ENCODE measurements at regions not wholly inside any gene's neighbourhood (a gene's known extent, or its start where the extent isn't known, plus 50 kb on each side); places are given as distances from the start of the nearest gene placed in this dataset.

- no peak overlapping the region for H3K4me3 ChIP-seq
- H3K4me1 ChIP-seq (replicated peaks in 1 of 2), result peaks cover 6 to 9% of the 10 kb centered on the region in 2 donors
- no peak overlapping the region for H3K27ac ChIP-seq
- ATAC-seq (replicated peaks in 6 of 8), result peak in 5 of 8 experiments; percentile 53 to 67 (median 65)
- WGBS, 10 experiments, result 0 to 100% (median 87%) methylated on average over 1 of the region's 1 CpG; no CpG with 5 or more reads in 4 of the 10 experiments
- in situ Hi-C loops (cut with MboI; ENCODE audit: low pct_unique_long_range_greater_than_20kb in 2 of 9, low sequenced_read_pairs in 9 of 9, unreplicated experiment in 9 of 9), result no loop called here
These were observed 558.3 kb upstream of the KLHL29 start for GRCh38 chr2:22826703-22827102.

DNA sequence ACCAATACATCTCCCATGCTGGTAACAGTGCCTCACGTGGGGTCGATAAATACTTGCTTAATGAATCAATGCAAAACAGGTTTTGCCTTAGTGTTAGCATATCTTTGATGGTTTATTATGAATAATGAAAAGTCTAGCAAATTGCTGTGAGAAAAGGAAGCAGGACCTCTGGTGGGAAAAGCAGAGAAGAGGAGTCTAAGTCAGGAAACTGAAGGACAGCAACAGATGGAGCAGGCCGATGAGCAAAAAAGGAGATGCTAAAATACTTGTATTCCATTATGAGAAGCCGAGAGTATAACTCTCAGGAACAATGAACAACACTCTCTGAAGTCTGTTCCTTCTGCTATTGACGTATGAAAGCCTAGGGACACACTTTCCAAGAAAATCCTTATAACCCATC, 555.2 kb upstream of the KLHL29 start:
- WGBS, 10 experiments, result 0 to 100% (median 79%) methylated on average over 1 to 5 of the region's 5 CpGs; no CpG with 5 or more reads in 2 of the 10 experiments
- peak in 1 of 8 experiments; percentile 41 for ATAC-seq (replicated peaks in 6 of 8)
- peaks cover 8 to 9% of the 10 kb centered on the region in 2 donors for H3K4me1 ChIP-seq (replicated peaks in 1 of 2)
- no peak overlapping the region for H3K27ac ChIP-seq
- no peak overlapping the region for H3K4me3 ChIP-seq
- in situ Hi-C loops (cut with MboI; ENCODE audit: low pct_unique_long_range_greater_than_20kb in 2 of 9, low sequenced_read_pairs in 9 of 9, unreplicated experiment in 9 of 9), result no loop called here

GRCh38 chr2:22832196-22832595, 552.8 kb upstream of the KLHL29 start:
- Histone ChIP-seq H3K4me1 (replicated peaks in 1 of 2) (peaks cover 0 to 2% of the 10 kb centered on the region in 2 donors), H3K27ac (no peak overlapping the region), H3K4me3 (no peak overlapping the region)
- 19 to 100% (median 88%) methylated on average over 1 to 2 of the region's 2 CpGs; no CpG with 5 or more reads in 1 of the 10 experiments for WGBS, 10 experiments
- ATAC-seq (replicated peaks in 6 of 8), result no peak
- in situ Hi-C loops (cut with MboI; ENCODE audit: low pct_unique_long_range_greater_than_20kb in 2 of 9, low sequenced_read_pairs in 9 of 9, unreplicated experiment in 9 of 9), result no loop called here

GRCh38 chr2:22838461-22838860, 546.5 kb upstream of the KLHL29 start:
- Histone ChIP-seq H3K4me3 (no peak overlapping the region), H3K27ac (no peak overlapping the region), H3K4me1 (replicated peaks in 1 of 2) (peaks cover 0 to 8% of the 10 kb centered on the region in 2 donors)
- in situ Hi-C loops (cut with MboI; ENCODE audit: low pct_unique_long_range_greater_than_20kb in 2 of 9, low sequenced_read_pairs in 9 of 9, unreplicated experiment in 9 of 9), result no loop called here
- ATAC-seq (replicated peaks in 6 of 8), result no peak

GRCh38 chr2:22842205-22842869, 542.6 kb upstream of the KLHL29 start:
- H3K4me1 ChIP-seq (replicated peaks in 1 of 2), result peaks cover 0 to 8% of the 10 kb centered on the region in 2 donors
- no peak overlapping the region for H3K4me3 ChIP-seq
- WGBS, 10 experiments, result 2 to 90% (median 65%) methylated on average over 2 to 5 of the region's 5 CpGs
- H3K27ac ChIP-seq, result no peak overlapping the region
- ATAC-seq (replicated peaks in 6 of 8), result peak in 2 of 8 experiments; percentile 43 to 51
- in situ Hi-C loops (cut with MboI; ENCODE audit: low pct_unique_long_range_greater_than_20kb in 2 of 9, low sequenced_read_pairs in 9 of 9, unreplicated experiment in 9 of 9), result no loop called here

GRCh38 chr2:22843919-22844537, 541.0 kb upstream of the KLHL29 start:
- WGBS, 10 experiments, result 0 to 92% (median 88%) methylated on average over 1 of the region's 1 CpG; no CpG with 5 or more reads in 6 of the 10 experiments

DNA sequence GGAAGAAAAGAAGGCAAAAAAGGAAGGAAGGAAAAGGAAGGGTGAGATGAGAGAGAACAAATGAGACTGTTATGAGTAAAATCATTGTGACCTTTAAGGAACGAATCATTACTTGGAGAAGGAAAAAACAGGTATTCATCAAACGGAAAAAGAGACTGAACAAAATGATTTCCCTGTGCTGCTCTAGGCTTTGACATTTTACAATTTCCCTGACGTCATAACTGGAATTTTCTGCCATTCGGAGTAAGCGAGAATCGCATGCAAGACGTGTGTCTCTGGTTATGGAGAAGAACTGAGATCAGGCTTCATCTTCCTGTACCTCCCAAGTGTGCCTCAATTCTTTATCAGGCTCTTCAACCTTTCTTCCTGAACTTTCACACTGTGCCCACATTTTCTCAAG, 534.7 kb upstream of the KLHL29 start:
- in situ Hi-C loops (cut with MboI; ENCODE audit: low pct_unique_long_range_greater_than_20kb in 2 of 9, low sequenced_read_pairs in 9 of 9, unreplicated experiment in 9 of 9), result no loop called here
- H3K4me3 ChIP-seq, result no peak overlapping the region
- no peak for ATAC-seq (replicated peaks in 6 of 8)

More at GRCh38 chr2:22843919-22844537, 541.0 kb upstream of the KLHL29 start:
- Histone ChIP-seq H3K27ac (no peak overlapping the region), H3K4me3 (no peak overlapping the region), H3K4me1 (replicated peaks in 1 of 2) (peaks cover 0 to 8% of the 10 kb centered on the region in 2 donors)
- ATAC-seq (replicated peaks in 6 of 8), result no peak
- in situ Hi-C loops (cut with MboI; ENCODE audit: low pct_unique_long_range_greater_than_20kb in 2 of 9, low sequenced_read_pairs in 9 of 9, unreplicated experiment in 9 of 9), result no loop called here

GRCh38 chr2:22854588-22854987, 530.4 kb upstream of the KLHL29 start:
- H3K4me3 ChIP-seq, result no peak overlapping the region
- in situ Hi-C loops (cut with MboI; ENCODE audit: low pct_unique_long_range_greater_than_20kb in 2 of 9, low sequenced_read_pairs in 9 of 9, unreplicated experiment in 9 of 9), result no loop called here
- no peak for ATAC-seq (replicated peaks in 6 of 8)
- peaks cover 11 to 16% of the 10 kb centered on the region in 2 donors for H3K4me1 ChIP-seq (replicated peaks in 1 of 2)
- 0 to 100% (median 88%) methylated on average over 1 to 3 of the region's 3 CpGs; no CpG with 5 or more reads in 1 of the 10 experiments for WGBS, 10 experiments
- peak overlapping the region in 1 of 2 donors; percentile 4 for H3K27ac ChIP-seq

More for the DNA sequence above, 534.7 kb upstream of the KLHL29 start:
- peaks cover 5 to 7% of the 10 kb centered on the region in 2 donors for H3K4me1 ChIP-seq (replicated peaks in 1 of 2)
- WGBS, 10 experiments, result 0 to 96% (median 78%) methylated on average over 2 to 7 of the region's 7 CpGs
- H3K27ac ChIP-seq, result no peak overlapping the region

DNA sequence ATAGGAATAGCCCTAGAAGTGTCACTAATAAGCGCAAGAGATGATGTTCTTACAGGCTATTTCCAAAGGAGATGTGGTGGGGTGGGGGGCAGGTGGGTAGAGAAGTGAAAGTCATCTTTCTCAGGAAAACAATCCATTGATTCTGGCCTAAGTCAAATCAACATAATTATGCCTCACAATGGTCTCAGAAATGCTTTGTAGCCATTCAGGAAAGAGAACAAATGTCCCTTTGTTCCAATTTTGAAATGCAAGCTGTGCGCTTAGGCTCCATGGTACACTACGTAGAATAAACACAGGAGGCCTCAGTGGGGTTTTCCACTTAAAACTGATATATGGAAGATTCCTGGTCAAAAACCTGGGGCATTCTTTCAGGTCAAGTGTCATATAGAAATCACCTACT, 529.9 kb upstream of the KLHL29 start:
- in situ Hi-C loops (cut with MboI; ENCODE audit: low pct_unique_long_range_greater_than_20kb in 2 of 9, low sequenced_read_pairs in 9 of 9, unreplicated experiment in 9 of 9), result no loop called here
- Histone ChIP-seq H3K4me1 (replicated peaks in 1 of 2) (peaks cover 11 to 16% of the 10 kb centered on the region in 2 donors), H3K4me3 (no peak overlapping the region), H3K27ac (peak overlapping the region in 1 of 2 donors; percentile 15)
- ATAC-seq (replicated peaks in 6 of 8), result peak in 5 of 8 experiments; percentile 24 to 72 (median 61)
- WGBS, 10 experiments, result 20 to 100% (median 68%) methylated on average over 1 to 3 of the region's 3 CpGs; no CpG with 5 or more reads in 4 of the 10 experiments

GRCh38 chr2:22855761-22856184, 529.2 kb upstream of the KLHL29 start:
- in situ Hi-C loops (cut with MboI; ENCODE audit: low pct_unique_long_range_greater_than_20kb in 2 of 9, low sequenced_read_pairs in 9 of 9, unreplicated experiment in 9 of 9), result no loop called here
- WGBS, 10 experiments, result 27 to 100% (median 69%) methylated on average over 1 to 6 of the region's 9 CpGs; no CpG with 5 or more reads in 6 of the 10 experiments
- peak in 6 of 8 experiments; percentile 39 to 95 (median 65) for ATAC-seq (replicated peaks in 6 of 8)
- Histone ChIP-seq H3K4me3 (no peak overlapping the region), H3K27ac (peak overlapping the region in 1 of 2 donors; percentile 13), H3K4me1 (replicated peaks in 1 of 2) (peaks cover 11 to 16% of the 10 kb centered on the region in 2 donors)

DNA sequence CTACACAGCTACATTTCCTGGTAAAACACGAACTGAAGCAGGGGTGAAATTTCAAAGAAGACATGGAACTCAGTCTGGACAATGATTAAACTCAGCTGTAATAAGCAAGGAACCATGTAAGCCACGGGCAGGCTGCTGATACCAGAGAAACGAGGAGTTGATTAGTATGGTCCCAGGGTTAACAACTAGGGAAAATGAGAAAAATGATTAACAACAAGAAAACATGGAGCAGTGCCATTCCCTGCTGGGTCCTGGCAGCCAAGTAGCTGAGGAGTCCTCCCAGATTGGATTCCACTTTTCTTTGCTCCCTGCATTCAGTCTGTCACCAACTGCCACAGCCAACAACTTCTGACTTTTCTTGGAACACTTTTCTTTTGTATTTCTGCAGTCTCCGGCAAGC, 517.0 kb upstream of the KLHL29 start:
- WGBS, 10 experiments, result 0 to 88% (median 48%) methylated on average over 1 to 4 of the region's 4 CpGs
- Histone ChIP-seq H3K4me1 (replicated peaks in 1 of 2) (no peaks in the 10 kb centered on the region), H3K27ac (no peak overlapping the region), H3K4me3 (no peak overlapping the region)
- no peak for ATAC-seq (replicated peaks in 6 of 8)
- in situ Hi-C loops (cut with MboI; ENCODE audit: low pct_unique_long_range_greater_than_20kb in 2 of 9, low sequenced_read_pairs in 9 of 9, unreplicated experiment in 9 of 9), result no loop called here

DNA sequence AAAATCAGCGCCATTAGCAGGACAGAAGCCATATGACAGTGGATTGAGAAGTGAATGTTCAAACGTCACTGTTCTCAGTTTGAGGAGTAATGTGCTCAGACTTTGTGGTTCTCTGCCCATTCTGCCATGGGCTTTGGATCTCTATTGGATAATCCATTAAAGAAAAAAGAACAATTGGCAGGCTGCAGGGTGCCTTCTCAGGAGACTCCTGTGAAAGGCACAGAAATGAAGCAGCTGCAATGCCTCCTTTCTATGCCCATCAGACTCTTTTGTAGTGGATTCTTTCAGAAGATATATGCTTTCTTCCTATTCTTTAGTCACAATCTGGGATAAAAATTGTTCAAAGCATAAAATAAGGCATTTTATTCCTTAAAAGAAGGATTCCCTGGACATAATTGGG, 506.9 kb upstream of the KLHL29 start:
- WGBS, 10 experiments, result 25 to 60% (median 40%) methylated on average over 1 to 2 of the region's 2 CpGs; no CpG with 5 or more reads in 1 of the 10 experiments
- in situ Hi-C loops (cut with MboI; ENCODE audit: low pct_unique_long_range_greater_than_20kb in 2 of 9, low sequenced_read_pairs in 9 of 9, unreplicated experiment in 9 of 9), result no loop called here
- peaks cover 3 to 4% of the 10 kb centered on the region in 2 donors for H3K4me1 ChIP-seq (replicated peaks in 1 of 2)
- peak in 2 of 8 experiments; percentile 31 to 47 for ATAC-seq (replicated peaks in 6 of 8)
- H3K4me3 ChIP-seq, result no peak overlapping the region
- H3K27ac ChIP-seq, result no peak overlapping the region

GRCh38 chr2:22879009-22879863, 505.7 kb upstream of the KLHL29 start:
- Histone ChIP-seq H3K27ac (no peak overlapping the region), H3K4me1 (replicated peaks in 1 of 2) (peaks cover 3 to 4% of the 10 kb centered on the region in 2 donors), H3K4me3 (no peak overlapping the region)
- no peak for ATAC-seq (replicated peaks in 6 of 8)
- 22 to 100% (median 87%) methylated on average over 2 to 12 of the region's 13 CpGs for WGBS, 10 experiments
- in situ Hi-C loops (cut with MboI; ENCODE audit: low pct_unique_long_range_greater_than_20kb in 2 of 9, low sequenced_read_pairs in 9 of 9, unreplicated experiment in 9 of 9), result no loop called here

All from motor neuron (in vitro differentiated cells).